Endothelial cell (in vitro differentiated cells): ENCODE measurements at regions not wholly inside any gene's neighbourhood (a gene's known extent, or its start where the extent isn't known, plus 50 kb on each side); places are given as distances from the start of the nearest gene placed in this dataset.

Source experiments
- DNase-seq: peaks from one replicate; pipeline ENCODE4 v3.0.0; 2021; ENCODE audit warnings: low spot score
- H3K27ac Mint-ChIP-seq: one replicate; pipeline ENCODE4 v1.8.0; 2021; ENCODE audit warnings: mixed read lengths, inconsistent platforms; ENCODE audit not compliant: unreplicated experiment
- H3K27me3 Mint-ChIP-seq: one replicate; pipeline ENCODE4 v1.8.0; 2021; ENCODE audit warnings: mild to moderate bottlenecking, moderate library complexity, mixed read lengths, inconsistent platforms; ENCODE audit not compliant: unreplicated experiment
- H3K36me3 Mint-ChIP-seq: one replicate; pipeline ENCODE4 v1.8.0; 2021; ENCODE audit warnings: mild to moderate bottlenecking, low read depth, mixed read lengths, inconsistent platforms; ENCODE audit not compliant: unreplicated experiment
- H3K4me1 Mint-ChIP-seq: one replicate; pipeline ENCODE4 v1.8.0; 2021; ENCODE audit warnings: mild to moderate bottlenecking, mixed read lengths, inconsistent platforms; ENCODE audit not compliant: unreplicated experiment
- H3K4me3 Mint-ChIP-seq: one replicate; pipeline ENCODE4 v1.8.0; 2021; ENCODE audit warnings: mild to moderate bottlenecking, mixed read lengths, inconsistent platforms; ENCODE audit not compliant: unreplicated experiment
- H3K9me3 Mint-ChIP-seq: one replicate; pipeline ENCODE4 v1.8.0; 2021; ENCODE audit warnings: mixed read lengths, inconsistent platforms; ENCODE audit not compliant: unreplicated experiment
- TF ChIP-seq, protein P1 (sequence below): fragments of 200-600 bp; sonication (generic); IDR thresholded peaks from one replicate; pipeline ENCODE4 v1.5.0; 2021; ENCODE audit warnings: antibody characterized with exemption; ENCODE audit not compliant: unreplicated experiment

DNA sequence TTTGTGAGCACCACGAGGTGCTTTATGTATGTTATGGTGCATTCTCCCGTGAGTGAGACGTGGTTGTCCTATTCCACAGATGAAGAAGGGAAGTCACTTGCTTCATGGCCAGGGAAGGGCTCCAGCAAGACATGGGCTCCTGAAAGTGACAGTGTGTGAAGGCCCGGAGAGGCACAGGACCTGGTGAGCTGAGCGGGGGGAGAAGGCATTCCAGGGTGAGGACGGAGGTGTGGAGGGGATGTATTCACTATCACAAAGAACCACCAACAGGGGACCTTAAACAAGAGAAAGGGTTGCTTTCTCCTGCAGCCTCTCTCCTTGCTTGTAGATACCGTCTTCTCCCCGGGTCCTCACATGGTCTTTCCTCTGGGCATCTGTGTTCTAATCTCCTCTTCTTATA is 139.1 kb downstream of the FBLN2 start:
- Mint-ChIP-seq H3K27me3 (peaks cover 10% of the 10 kb centered on the region), H3K9me3 (no peaks in the 10 kb centered on the region)

More for the DNA sequence above, 139.1 kb downstream of the FBLN2 start:
- Mint-ChIP-seq H3K4me1 (peaks cover 7% of the 10 kb centered on the region), H3K4me3 (no peak overlapping the region), H3K36me3 (peaks cover 3% of the 10 kb centered on the region), H3K27ac (no peak overlapping the region)
- TF ChIP-seq, protein P1, sequence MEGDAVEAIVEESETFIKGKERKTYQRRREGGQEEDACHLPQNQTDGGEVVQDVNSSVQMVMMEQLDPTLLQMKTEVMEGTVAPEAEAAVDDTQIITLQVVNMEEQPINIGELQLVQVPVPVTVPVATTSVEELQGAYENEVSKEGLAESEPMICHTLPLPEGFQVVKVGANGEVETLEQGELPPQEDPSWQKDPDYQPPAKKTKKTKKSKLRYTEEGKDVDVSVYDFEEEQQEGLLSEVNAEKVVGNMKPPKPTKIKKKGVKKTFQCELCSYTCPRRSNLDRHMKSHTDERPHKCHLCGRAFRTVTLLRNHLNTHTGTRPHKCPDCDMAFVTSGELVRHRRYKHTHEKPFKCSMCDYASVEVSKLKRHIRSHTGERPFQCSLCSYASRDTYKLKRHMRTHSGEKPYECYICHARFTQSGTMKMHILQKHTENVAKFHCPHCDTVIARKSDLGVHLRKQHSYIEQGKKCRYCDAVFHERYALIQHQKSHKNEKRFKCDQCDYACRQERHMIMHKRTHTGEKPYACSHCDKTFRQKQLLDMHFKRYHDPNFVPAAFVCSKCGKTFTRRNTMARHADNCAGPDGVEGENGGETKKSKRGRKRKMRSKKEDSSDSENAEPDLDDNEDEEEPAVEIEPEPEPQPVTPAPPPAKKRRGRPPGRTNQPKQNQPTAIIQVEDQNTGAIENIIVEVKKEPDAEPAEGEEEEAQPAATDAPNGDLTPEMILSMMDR, result no peak
- DNase-seq, result no peak
